GM12878 (cell line): ENCODE measurements at regions not wholly inside any gene's neighbourhood (a gene's known extent, or its start where the extent isn't known, plus 50 kb on each side); places are given as distances from the start of the nearest gene placed in this dataset.
A peak's percentile ranks its signal among the peaks of the same experiment; 100 is the strongest.

ENCODE experiments used
- ATAC-seq: fragments of 200-7000 bp; cut with Tn5 transposase; 3 replicates; pipeline ENCODE4 v1.9.1; 2020; ENCODE audit warnings: mild to moderate bottlenecking, moderate library complexity
- BruUV-seq: library from RNA; stranded (reverse); fragments of 400-500 nt; replicated peaks from 2 replicates; lab custom pipeline; 2021; lab: Mats Ljungman, UMichigan
- CTCF ChIA-PET: fragments of 300-600 bp; sonication (Branson Sonifier 250); formaldehyde crosslinking; extraction: SDS; loops from one replicate; lab custom pipeline; 2021; ENCODE audit warnings: inconsistent platforms; lab: Yijun Ruan, JAX
- POLR2A ChIA-PET: fragments of 350-600 bp; formaldehyde crosslinking; extraction: SDS; loops from one replicate; lab custom pipeline; 2021; ENCODE audit warnings: inconsistent platforms; lab: Charles Lee
- RAD21 ChIA-PET: fragments of 300-600 bp; sonication (Branson Sonifier 250); formaldehyde crosslinking; loops from one replicate; lab custom pipeline; 2023; ENCODE audit warnings: antibody characterized with exemption; ENCODE audit not compliant: unreplicated experiment; lab: Charles Lee
- SMC1A ChIA-PET: fragments of 300-600 bp; sonication (Branson Sonifier 250); formaldehyde crosslinking; loops from one replicate; lab custom pipeline; 2023; ENCODE audit not compliant: unreplicated experiment, uncharacterized antibody; lab: Charles Lee
- DNase-seq: peaks from one replicate; pipeline ENCODE4 v3.0.0-alpha.2; 2011; ENCODE audit warnings: low read depth, low spot score
- FAIRE-seq: peaks from 3 replicates; lab custom pipeline; 2011; peaks lifted over from hg19 to GRCh38; lab: Jason Lieb, UNC
- H2AFZ ChIP-seq: 2 replicates; pipeline ENCODE4 v1.6.0; 2011; ENCODE audit warnings: low read depth, low read length, control low read depth; ENCODE audit not compliant: control insufficient read depth
- H3K27ac ChIP-seq: 2 replicates; pipeline ENCODE4 v1.5.1; 2011; ENCODE audit warnings: control low read depth; ENCODE audit not compliant: control insufficient read depth, insufficient read depth
- H3K27me3 ChIP-seq, 2 experiments: replicated peaks in 1 of 2; 2 replicates each; pipeline versions ENCODE4 v1.6.0 to v1.6.1; 2011; ENCODE audit warnings: low read length in 1 of 2; ENCODE audit not compliant: control insufficient read depth in 2 of 2, insufficient read depth in 2 of 2
- H3K36me3 ChIP-seq, 2 experiments: 2 replicates each; pipeline ENCODE4 v1.5.1; 2011; ENCODE audit warnings: low read length in 1 of 2; ENCODE audit not compliant: control insufficient read depth in 2 of 2, insufficient read depth in 2 of 2
- H3K4me1 ChIP-seq: 2 replicates; pipeline ENCODE4 v1.6.1; 2011; ENCODE audit warnings: mild to moderate bottlenecking, low read length, moderate library complexity, mixed read lengths; ENCODE audit not compliant: control insufficient read depth, insufficient read depth
- H3K4me2 ChIP-seq: 2 replicates; pipeline ENCODE4 v1.6.0; 2011; ENCODE audit warnings: control low read depth; ENCODE audit not compliant: control insufficient read depth, insufficient read depth
- H3K4me3 ChIP-seq: fragments of 200-600 bp; sonication (generic); 2 replicates; pipeline ENCODE4 v1.5.1; 2016
- H3K79me2 ChIP-seq: 2 replicates; pipeline ENCODE4 v1.6.0; 2011; ENCODE audit warnings: low read length; ENCODE audit not compliant: control insufficient read depth, insufficient read depth
- H3K9ac ChIP-seq: 2 replicates; pipeline ENCODE4 v1.8.0; 2011; ENCODE audit warnings: low read length, control low read depth, mixed read lengths; ENCODE audit not compliant: control insufficient read depth, insufficient read depth
- H3K9me3 ChIP-seq: replicated peaks from 3 replicates; pipeline ENCODE4 v1.5.1; 2011; ENCODE audit warnings: mild to moderate bottlenecking, low read length; ENCODE audit not compliant: control insufficient read depth, insufficient read depth
- H4K20me1 ChIP-seq: 2 replicates; pipeline ENCODE4 v1.6.0; 2011; ENCODE audit not compliant: control insufficient read depth, insufficient read depth
- DPF2 ChIP-seq: fragments of 450-650 bp; IDR thresholded peaks from 2 replicates; pipeline ENCODE4 v1.6.1; 2017; ENCODE audit warnings: mild to moderate bottlenecking
- IKZF2 ChIP-seq, 2 experiments: fragments of 450-650 bp; IDR thresholded peaks; 2 replicates each; pipeline ENCODE4 v1.6.1; 2017; ENCODE audit warnings: mild to moderate bottlenecking in 2 of 2, moderate library complexity in 2 of 2
- SREBF2 ChIP-seq: IDR thresholded peaks from 2 replicates; pipeline ENCODE4 v1.6.1; 2012; ENCODE audit warnings: mild to moderate bottlenecking, low read length
- SUZ12 ChIP-seq: fragments of 200-600 bp; sonication (generic); IDR thresholded peaks from one replicate; pipeline ENCODE4 v1.6.1; 2018; ENCODE audit warnings: antibody characterized with exemption, mild to moderate bottlenecking; ENCODE audit not compliant: unreplicated experiment
- in situ Hi-C: fragments of 300-500 bp; cut with MboI; formaldehyde crosslinking; loops from 9 replicates; pipeline ENCODE4 v1.14.3; 2018; ENCODE audit warnings: mixed read lengths
- intact Hi-C: fragments of 100-400 bp; cut with micrococcal nuclease; formaldehyde crosslinking; loops from one replicate; pipeline ENCODE4 v1.14.2; 2022; ENCODE audit not compliant: unreplicated experiment
- TF ChIP-seq, protein P1 (sequence below): fragments of 450-650 bp; IDR thresholded peaks from 2 replicates; pipeline ENCODE4 v1.6.1; 2018; ENCODE audit warnings: mild to moderate bottlenecking, low read depth, moderate library complexity; ENCODE audit not compliant: partially characterized antibody

DNA sequence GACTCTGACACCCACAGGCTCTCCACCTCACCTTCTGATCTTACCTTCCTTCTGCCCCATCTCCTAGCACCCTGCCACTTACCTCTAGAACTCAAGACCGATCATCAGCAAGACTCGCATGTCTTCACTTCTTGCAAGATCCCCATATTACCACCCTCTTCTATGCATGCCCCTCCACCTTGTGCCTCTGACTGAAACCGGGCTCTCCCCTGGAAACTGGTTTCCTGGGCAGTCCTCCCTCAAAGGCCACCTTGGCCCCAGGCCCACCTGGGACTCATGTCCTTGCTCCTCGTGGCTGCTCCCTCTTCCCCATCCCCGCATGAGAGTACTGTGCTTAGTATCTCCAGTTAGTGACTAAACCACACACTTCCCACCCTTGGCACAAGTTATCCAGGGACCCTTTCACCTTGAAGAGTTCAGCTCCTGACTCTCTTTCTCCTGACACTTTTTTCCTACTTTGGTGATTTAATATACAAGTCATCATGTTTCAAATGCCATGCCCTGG is 136.7 kb downstream of the SPATA19 start (continued):
- TF ChIP-seq, protein P1, sequence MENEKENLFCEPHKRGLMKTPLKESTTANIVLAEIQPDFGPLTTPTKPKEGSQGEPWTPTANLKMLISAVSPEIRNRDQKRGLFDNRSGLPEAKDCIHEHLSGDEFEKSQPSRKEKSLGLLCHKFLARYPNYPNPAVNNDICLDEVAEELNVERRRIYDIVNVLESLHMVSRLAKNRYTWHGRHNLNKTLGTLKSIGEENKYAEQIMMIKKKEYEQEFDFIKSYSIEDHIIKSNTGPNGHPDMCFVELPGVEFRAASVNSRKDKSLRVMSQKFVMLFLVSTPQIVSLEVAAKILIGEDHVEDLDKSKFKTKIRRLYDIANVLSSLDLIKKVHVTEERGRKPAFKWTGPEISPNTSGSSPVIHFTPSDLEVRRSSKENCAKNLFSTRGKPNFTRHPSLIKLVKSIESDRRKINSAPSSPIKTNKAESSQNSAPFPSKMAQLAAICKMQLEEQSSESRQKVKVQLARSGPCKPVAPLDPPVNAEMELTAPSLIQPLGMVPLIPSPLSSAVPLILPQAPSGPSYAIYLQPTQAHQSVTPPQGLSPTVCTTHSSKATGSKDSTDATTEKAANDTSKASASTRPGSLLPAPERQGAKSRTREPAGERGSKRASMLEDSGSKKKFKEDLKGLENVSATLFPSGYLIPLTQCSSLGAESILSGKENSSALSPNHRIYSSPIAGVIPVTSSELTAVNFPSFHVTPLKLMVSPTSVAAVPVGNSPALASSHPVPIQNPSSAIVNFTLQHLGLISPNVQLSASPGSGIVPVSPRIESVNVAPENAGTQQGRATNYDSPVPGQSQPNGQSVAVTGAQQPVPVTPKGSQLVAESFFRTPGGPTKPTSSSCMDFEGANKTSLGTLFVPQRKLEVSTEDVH: no peak
- TF ChIP-seq SREBF2: no peak
- TF ChIP-seq, all 136 proteins: peak for 0

DNA sequence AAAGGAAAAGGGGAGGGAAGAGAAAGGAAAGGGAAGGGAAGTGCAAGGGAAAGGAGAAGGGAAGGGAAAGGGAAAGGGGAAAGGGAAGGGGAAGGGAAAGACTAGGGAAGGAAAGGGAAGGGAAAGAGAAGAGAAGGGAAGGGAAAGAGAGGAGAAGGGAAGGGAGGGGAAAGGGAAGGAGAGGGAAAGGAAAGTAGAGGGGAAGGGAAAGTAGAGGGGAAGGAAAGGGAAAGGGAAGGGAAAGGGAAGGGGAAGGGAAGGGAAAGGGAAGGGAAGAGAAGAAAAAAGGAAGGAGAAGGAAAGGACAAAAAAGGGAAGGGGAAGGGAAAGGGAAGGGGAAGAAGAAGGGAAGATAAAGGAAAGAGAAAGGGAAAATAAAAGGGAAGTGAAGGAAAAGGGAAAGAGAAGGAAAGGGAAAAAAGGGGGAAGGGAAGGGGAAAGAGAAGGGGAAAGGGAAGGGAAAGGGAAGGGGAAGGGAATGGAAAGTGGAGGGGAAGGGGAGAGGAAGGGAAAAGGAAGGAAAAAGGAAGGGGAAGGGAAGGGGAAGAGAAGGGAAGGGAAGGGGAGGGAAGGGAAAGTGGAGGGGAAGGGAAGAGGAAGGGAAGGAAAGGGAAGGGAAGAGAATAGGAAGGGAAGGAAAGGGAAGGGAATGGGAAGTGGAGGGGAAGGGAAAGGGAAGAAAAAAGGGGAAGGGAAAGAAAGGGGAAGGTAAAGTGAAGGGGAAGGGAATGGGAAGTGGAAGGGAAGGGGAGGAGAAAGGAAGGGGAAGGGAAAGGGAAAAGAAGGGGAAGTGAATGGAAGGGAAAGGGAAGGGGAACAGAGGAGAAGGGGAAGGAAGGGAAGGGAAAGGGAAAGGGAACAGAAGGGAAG is 138.2 kb downstream of the SPATA19 start:
- Histone ChIP-seq H3K4me1 (no peaks in the 10 kb centered on the region), H3K4me3 (no peak overlapping the region), H2AFZ (no peak overlapping the region), H3K9ac (no peak overlapping the region), H3K79me2 (no peaks in the 10 kb centered on the region), H3K4me2 (no peak overlapping the region), H3K27me3 (peaks cover 0 to 2% of the 10 kb centered on the region in 2 experiments; a peak in 2 of 4 replicates), H3K36me3 (no peaks in the 10 kb centered on the region), H3K9me3 (no peaks in the 10 kb centered on the region), H3K27ac (no peak overlapping the region), H4K20me1 (no peaks in the 10 kb centered on the region)
- FAIRE-seq (no peak), ATAC-seq (no peak), DNase-seq (no peak)
- BruUV-seq: no TSS peak
- intact Hi-C loops: no loop called here
- ChIA-PET POLR2A (no interaction called here), CTCF (no interaction called here), RAD21 (no interaction called here), SMC1A (no interaction called here)
- TF ChIP-seq SUZ12: peak; percentile 46
- TF ChIP-seq DPF2: no peak
- no peak for TF ChIP-seq IKZF2 (IDR thresholded peaks at IDR 0.05)
- in situ Hi-C loops: no loop called here
